IMR-90 (cell line): ENCODE measurements at regions not wholly inside any gene's neighbourhood (a gene's known extent, or its start where the extent isn't known, plus 50 kb on each side); places are given as distances from the start of the nearest gene placed in this dataset.

Source experiments
- ATAC-seq: fragments of 200-7000 bp; cut with Tn5 transposase; 2 replicates; pipeline ENCODE4 v1.9.1; 2020; ENCODE audit warnings: low read depth, mild to moderate bottlenecking, moderate library complexity
- BruUV-seq: library from RNA; stranded (reverse); fragments of 400-500 nt; replicated peaks from 2 replicates; lab custom pipeline; 2021; lab: Mats Ljungman, UMichigan
- CTCF ChIA-PET: fragments of 300-600 bp; formaldehyde crosslinking; extraction: SDS; loops from one replicate; lab custom pipeline; 2021; ENCODE audit warnings: antibody characterized with exemption; lab: Yijun Ruan, JAX
- POLR2A ChIA-PET: fragments of 300-600 bp; sonication (Branson Sonifier 250); formaldehyde crosslinking; loops from one replicate; lab custom pipeline; 2022; ENCODE audit warnings: antibody characterized with exemption; ENCODE audit not compliant: unreplicated experiment; lab: Charles Lee
- DNase-seq: peaks from one replicate; pipeline ENCODE4 v3.0.0; 2013
- H2AFZ ChIP-seq: replicated peaks from 2 replicates; pipeline ENCODE3; 2013; ENCODE audit warnings: low read length, mild to moderate bottlenecking; ENCODE audit not compliant: poor library complexity
- H2AK5ac ChIP-seq: 2 replicates; pipeline ENCODE4 v1.6.1; 2013; ENCODE audit warnings: low read depth, low read length, inconsistent platforms
- H2AK9ac ChIP-seq: replicated peaks from 2 replicates; pipeline ENCODE3; 2013; ENCODE audit warnings: mild to moderate bottlenecking, low read depth, low read length, moderate library complexity; ENCODE audit not compliant: poor library complexity
- H2BK120ac ChIP-seq: 2 replicates; pipeline ENCODE4 v1.6.1; 2013; ENCODE audit warnings: low read depth, low read length, inconsistent platforms
- H2BK15ac ChIP-seq: 3 replicates; pipeline ENCODE4 v1.6.1; 2013; ENCODE audit warnings: low read depth, low read length, inconsistent platforms
- H2BK20ac ChIP-seq: 2 replicates; pipeline ENCODE4 v1.6.1; 2013; ENCODE audit warnings: low read depth, mild to moderate bottlenecking, inconsistent platforms, low read length, moderate library complexity
- H2BK5ac ChIP-seq: 2 replicates; pipeline ENCODE4 v1.6.1; 2013; ENCODE audit warnings: mild to moderate bottlenecking, low read depth, low read length, inconsistent platforms; ENCODE audit not compliant: poor library complexity, severe bottlenecking
- H3K14ac ChIP-seq: replicated peaks from 2 replicates; pipeline ENCODE4 v1.6.1; 2013; ENCODE audit warnings: low read depth, low read length, inconsistent platforms
- H3K18ac ChIP-seq: 2 replicates; pipeline ENCODE4 v1.6.1; 2013; ENCODE audit warnings: low read depth, low read length, control low read depth
- H3K23ac ChIP-seq: 2 replicates; pipeline ENCODE4 v1.6.1; 2013; ENCODE audit warnings: low read depth, low read length, inconsistent platforms
- H3K27ac ChIP-seq: 2 replicates; pipeline ENCODE4 v1.5.1; 2013; ENCODE audit warnings: mild to moderate bottlenecking, control low read depth, low read length; ENCODE audit not compliant: insufficient read depth
- H3K27me3 ChIP-seq: 2 replicates; pipeline ENCODE4 v1.6.1; 2013; ENCODE audit warnings: low read length; ENCODE audit not compliant: control insufficient read depth, insufficient read depth
- H3K36me3 ChIP-seq: 2 replicates; pipeline ENCODE4 v1.6.1; 2013; ENCODE audit warnings: low read length, mixed read lengths; ENCODE audit not compliant: control insufficient read depth, insufficient read depth
- H3K4ac ChIP-seq: 2 replicates; pipeline ENCODE4 v1.6.1; 2013; ENCODE audit warnings: low read depth, low read length, inconsistent platforms
- H3K4me1 ChIP-seq: 2 replicates; pipeline ENCODE4 v1.6.1; 2013; ENCODE audit warnings: low read length, mixed read lengths; ENCODE audit not compliant: control insufficient read depth, insufficient read depth
- H3K4me2 ChIP-seq: 2 replicates; pipeline ENCODE4 v1.6.1; 2013; ENCODE audit warnings: low read depth, mild to moderate bottlenecking, control low read depth, low read length, moderate library complexity
- H3K4me3 ChIP-seq: 2 replicates; pipeline ENCODE4 v1.5.1; 2013; ENCODE audit warnings: low read depth, mild to moderate bottlenecking, control low read depth, low read length, moderate library complexity; ENCODE audit not compliant: insufficient read depth
- H3K56ac ChIP-seq: 2 replicates; pipeline ENCODE4 v1.6.1; 2013; ENCODE audit warnings: low read length, inconsistent platforms; ENCODE audit not compliant: insufficient read depth; ENCODE audit errors: extremely low read depth
- H3K79me1 ChIP-seq, 2 experiments: 2 replicates each; pipeline ENCODE4 v1.6.1; 2013; ENCODE audit warnings: low read length in 2 of 2, inconsistent platforms in 1 of 2, low read depth in 1 of 2
- H3K9ac ChIP-seq: 2 replicates; pipeline ENCODE4 v1.6.1; 2013; ENCODE audit warnings: low read depth, low read length, control low read depth
- H3K9me1 ChIP-seq: 2 replicates; pipeline ENCODE4 v1.6.1; 2013; ENCODE audit warnings: low read length, inconsistent platforms; ENCODE audit not compliant: insufficient read depth
- H3K9me3 ChIP-seq: 2 replicates; pipeline ENCODE4 v1.6.1; 2013; ENCODE audit warnings: low read length; ENCODE audit not compliant: control insufficient read depth, insufficient read depth
- H4K20me1 ChIP-seq: 2 replicates; pipeline ENCODE4 v1.6.1; 2013; ENCODE audit warnings: low read length, inconsistent platforms; ENCODE audit not compliant: insufficient read depth
- H4K5ac ChIP-seq: 2 replicates; pipeline ENCODE4 v1.6.1; 2013; ENCODE audit warnings: mild to moderate bottlenecking, low read depth, low read length, control low read depth
- H4K8ac ChIP-seq, 2 experiments: 2 replicates each; pipeline ENCODE4 v1.6.1; 2013; ENCODE audit warnings: low read depth in 2 of 2, low read length in 2 of 2, control low read depth in 1 of 2, inconsistent platforms in 1 of 2
- H4K91ac ChIP-seq: 2 replicates; pipeline ENCODE4 v1.6.1; 2013; ENCODE audit warnings: low read depth, low read length, inconsistent platforms; ENCODE audit not compliant: insufficient read depth
- CEBPB ChIP-seq: IDR thresholded peaks from 2 replicates; pipeline ENCODE4 v1.6.1; 2012; ENCODE audit warnings: low read depth, low read length, improper control_type of control experiment
- CHD1 ChIP-seq: IDR thresholded peaks from 2 replicates; pipeline ENCODE4 v1.6.1; 2012; ENCODE audit warnings: low read depth, low read length, improper control_type of control experiment
- FOS ChIP-seq: fragments of 150-350 bp; IDR thresholded peaks from 2 replicates; pipeline ENCODE4 v1.6.1; 2016; ENCODE audit warnings: low read depth, low read length
- SMC3 ChIP-seq: fragments of 150-350 bp; IDR thresholded peaks from 2 replicates; pipeline ENCODE4 v1.6.1; 2016; ENCODE audit warnings: low read depth, mild to moderate bottlenecking, antibody characterized with exemption, low read length, moderate library complexity
- dilution Hi-C: fragments of 300-500 bp; cut with HindIII; formaldehyde crosslinking; loops from one replicate; pipeline ENCODE4 v1.14.3; 2018; ENCODE audit warnings: low sequenced_read_pairs; ENCODE audit not compliant: unreplicated experiment
- in situ Hi-C: fragments of 300-500 bp; cut with MboI; formaldehyde crosslinking; loops from 3 replicates; pipeline ENCODE4 v1.14.3; 2019; ENCODE audit warnings: low sequenced_read_pairs, inconsistent platforms, mixed read lengths
- intact Hi-C: fragments of 100-400 bp; cut with micrococcal nuclease; formaldehyde crosslinking; loops from 2 replicates; pipeline ENCODE4 v1.10.0; 2022
- TF ChIP-seq, protein P1 (sequence below): fragments of 150-350 bp; IDR thresholded peaks from 2 replicates; pipeline ENCODE4 v1.6.1; 2016; ENCODE audit warnings: low read depth, mild to moderate bottlenecking, low read length, moderate library complexity, borderline replicate concordance

DNA sequence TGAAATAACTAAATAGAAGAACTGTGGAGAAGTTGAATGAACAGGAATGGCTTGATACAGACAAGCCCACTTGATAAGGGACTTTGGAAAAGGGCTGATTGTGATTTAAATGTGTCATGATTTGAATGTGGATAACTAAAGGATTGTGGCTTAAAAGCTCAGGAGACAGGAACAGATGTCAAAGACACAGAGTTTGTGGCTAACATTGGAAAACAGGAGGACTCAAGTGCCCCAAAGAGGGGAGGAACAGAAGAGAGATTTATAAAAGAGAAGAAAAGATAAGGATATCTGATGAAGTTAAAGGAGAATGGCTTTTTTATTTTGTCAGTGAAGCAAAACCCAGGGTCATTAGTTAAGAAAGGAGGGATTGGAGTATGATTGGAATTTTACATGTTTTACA lies 124.2 kb upstream of the TRPM3 start:
- H2BK15ac ChIP-seq = no peak overlapping the region
- DNase-seq = no peak
- no peak overlapping the region for H4K5ac ChIP-seq
- H3K27ac ChIP-seq = no peak overlapping the region
- TF ChIP-seq FOS (no peak), CEBPB (no peak), CHD1 (no peak), SMC3 (no peak)
- TF ChIP-seq, protein P1, sequence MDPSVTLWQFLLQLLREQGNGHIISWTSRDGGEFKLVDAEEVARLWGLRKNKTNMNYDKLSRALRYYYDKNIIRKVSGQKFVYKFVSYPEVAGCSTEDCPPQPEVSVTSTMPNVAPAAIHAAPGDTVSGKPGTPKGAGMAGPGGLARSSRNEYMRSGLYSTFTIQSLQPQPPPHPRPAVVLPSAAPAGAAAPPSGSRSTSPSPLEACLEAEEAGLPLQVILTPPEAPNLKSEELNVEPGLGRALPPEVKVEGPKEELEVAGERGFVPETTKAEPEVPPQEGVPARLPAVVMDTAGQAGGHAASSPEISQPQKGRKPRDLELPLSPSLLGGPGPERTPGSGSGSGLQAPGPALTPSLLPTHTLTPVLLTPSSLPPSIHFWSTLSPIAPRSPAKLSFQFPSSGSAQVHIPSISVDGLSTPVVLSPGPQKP = no peak
- H3K4me3 ChIP-seq = no peak overlapping the region
- no peak overlapping the region for H2AK5ac ChIP-seq
- H3K4ac ChIP-seq = no peak overlapping the region
- H3K4me1 ChIP-seq = no peaks in the 10 kb centered on the region
- H3K4me2 ChIP-seq = no peak overlapping the region
- intact Hi-C loops = no loop called here
- H4K91ac ChIP-seq = no peak overlapping the region
- H3K36me3 ChIP-seq = no peaks in the 10 kb centered on the region
- H2BK20ac ChIP-seq = no peak overlapping the region
- H2BK5ac ChIP-seq = no peak overlapping the region
- BruUV-seq = no TSS peak
- CTCF ChIA-PET = no interaction called here
- no peaks in the 10 kb centered on the region for H3K9me3 ChIP-seq
- H4K20me1 ChIP-seq = no peaks in the 10 kb centered on the region
- H3K18ac ChIP-seq = no peak overlapping the region
- H2AFZ ChIP-seq = no peak overlapping the region
- dilution Hi-C loops = no loop called here
- ATAC-seq = no peak
- H4K8ac ChIP-seq = no peak overlapping the region
- in situ Hi-C loops = loop anchor here (5.0 to 10.0 kb wide), 2 partner anchors 331 to 603 kb away; no protein-coding TSS in a partner anchor
- no peaks in the 10 kb centered on the region for H3K27me3 ChIP-seq
- H3K9ac ChIP-seq = no peak overlapping the region
- H3K79me1 ChIP-seq = no peaks in the 10 kb centered on the region
- H3K56ac ChIP-seq = no peak overlapping the region
- no peak overlapping the region for H3K23ac ChIP-seq
- H2AK9ac ChIP-seq = no peak overlapping the region
- no peak overlapping the region for H3K14ac ChIP-seq
- no peak overlapping the region for H2BK120ac ChIP-seq
- POLR2A ChIA-PET = no interaction called here
- H3K9me1 ChIP-seq = no peaks in the 10 kb centered on the region
